Nucleus accumbens (tissue), 56 donors: ENCODE measurements at regions not wholly inside any gene's neighbourhood (a gene's known extent, or its start where the extent isn't known, plus 50 kb on each side); places are given as distances from the start of the nearest gene placed in this dataset.
A peak's percentile ranks its signal among the peaks of the same experiment; 100 is the strongest.

Experiments used
- DNase-seq, 56 donors: peaks; one replicate each; lab custom pipeline; 2025; lab: John Stamatoyannopoulos, UW

GRCh38 chr13:110826861-110827672, 87.8 kb downstream of the ANKRD10 start:
- peak in 16 of 56 donors; percentile 7 to 74 (median 28) for DNase-seq
